OCI-LY7 (cell line): ENCODE measurements at regions not wholly inside any gene's neighbourhood (a gene's known extent, or its start where the extent isn't known, plus 50 kb on each side); places are given as distances from the start of the nearest gene placed in this dataset.
"Not testable (repeated sequence)": the region's sequence is repeated elsewhere in the genome, so short reads cannot be mapped to it uniquely, and the experiment has no call there.

ENCODE experiments used
- CTCF ChIP-seq: fragments of 200-600 bp; sonication (generic); conservative IDR thresholded peaks from 2 replicates; pipeline ENCODE4 v1.5.1; 2014; ENCODE audit warnings: mild to moderate bottlenecking, antibody characterized with exemption, low read length, moderate library complexity, mixed read lengths
- EZH2phosphoT487 ChIP-seq: fragments of 200-600 bp; sonication (generic); IDR thresholded peaks from 2 replicates; pipeline ENCODE4 v1.6.1; 2018; ENCODE audit warnings: low read depth, borderline replicate concordance, mild to moderate bottlenecking, mixed run types, antibody characterized with exemption, low read length, moderate library complexity, mixed read lengths

- 0 out of 2 replicates have a peak, but pooled peaks have one; percentile 40 for TF ChIP-seq CTCF
- TF ChIP-seq EZH2phosphoT487, result not testable (repeated sequence)
Measured at GRCh38 chr9:63881386-63881785, 1403.6 kb downstream of the FOXD4L5 start.
